ENCODE measurements at regions not wholly inside any gene's neighbourhood (a gene's known extent, or its start where the extent isn't known, plus 50 kb on each side); places are given as distances from the start of the nearest gene placed in this dataset.
"Not testable (repeated sequence)": the region's sequence is repeated elsewhere in the genome, so short reads cannot be mapped to it uniquely, and the experiment has no call there.

GRCh38 chr4:33465565-33465964 lies 2745.4 kb downstream of the PCDH7 start:
- no peak for DNase-seq (ENCODE audit: low read depth)

DNA sequence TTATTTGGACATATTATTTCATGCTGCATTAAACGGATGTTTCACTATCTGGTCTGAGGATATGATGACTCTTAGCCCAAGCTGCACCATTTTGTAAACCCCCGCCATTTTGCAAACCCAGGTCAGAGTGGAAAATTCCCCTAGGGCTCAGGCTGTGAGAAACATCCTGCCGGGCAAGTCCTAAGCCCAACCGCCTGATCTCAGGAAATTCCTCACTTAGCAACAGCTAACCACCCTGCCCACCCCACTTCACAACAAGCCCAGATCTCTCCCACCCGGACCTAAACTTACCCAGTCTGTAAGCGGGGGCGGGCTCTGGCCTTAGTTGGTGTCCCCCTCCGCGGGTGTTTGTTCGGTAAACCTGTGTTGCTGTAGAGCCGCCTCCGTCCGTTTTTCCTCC lies 2747.1 kb downstream of the PCDH7 start:
- no peak for DNase-seq (ENCODE audit: low read depth)

GRCh38 chr4:33470805-33471204 lies 2750.6 kb downstream of the PCDH7 start:
- DNase-seq (ENCODE audit: low read depth), result no peak

DNA sequence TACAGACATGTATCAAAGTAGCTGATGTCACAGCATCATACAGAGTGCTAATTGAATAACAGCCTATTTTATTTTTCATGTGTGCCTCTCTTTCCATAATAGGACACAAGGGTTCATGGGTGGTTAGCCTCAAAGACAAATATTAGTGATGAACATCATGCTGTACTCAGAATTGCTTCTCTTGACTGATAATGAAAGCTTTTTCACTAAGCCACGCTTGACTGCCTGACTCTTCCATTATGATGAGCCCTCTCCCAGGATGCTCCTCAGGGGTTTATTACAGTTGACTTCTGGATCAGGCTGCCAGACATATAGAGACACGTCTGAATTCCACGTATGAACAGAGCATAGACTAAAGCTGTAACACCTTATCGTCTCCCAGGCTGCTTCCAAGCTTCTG lies 2757.5 kb downstream of the PCDH7 start:
- DNase-seq (ENCODE audit: low read depth), result no peak

DNA sequence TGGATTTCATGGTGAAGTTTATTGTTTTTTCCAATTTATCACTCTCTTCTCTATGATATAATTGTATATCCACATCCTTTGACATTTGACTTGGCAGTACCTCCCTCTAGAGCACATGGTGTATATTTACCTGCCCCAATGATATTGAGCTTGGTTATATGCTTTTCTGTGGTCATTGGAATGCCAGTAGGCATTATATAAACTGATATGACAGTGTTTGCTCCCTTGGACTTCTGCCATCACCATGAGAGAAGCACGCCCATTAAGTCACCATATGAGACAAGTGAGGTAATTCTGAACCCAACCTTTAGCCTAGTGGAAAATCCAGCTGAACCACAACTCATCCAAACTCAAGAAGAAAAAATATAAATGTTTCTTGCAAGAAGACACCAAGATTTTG lies 2761.5 kb downstream of the ARAP2 start:
- DNase-seq (ENCODE audit: low read depth), result no peak

DNA sequence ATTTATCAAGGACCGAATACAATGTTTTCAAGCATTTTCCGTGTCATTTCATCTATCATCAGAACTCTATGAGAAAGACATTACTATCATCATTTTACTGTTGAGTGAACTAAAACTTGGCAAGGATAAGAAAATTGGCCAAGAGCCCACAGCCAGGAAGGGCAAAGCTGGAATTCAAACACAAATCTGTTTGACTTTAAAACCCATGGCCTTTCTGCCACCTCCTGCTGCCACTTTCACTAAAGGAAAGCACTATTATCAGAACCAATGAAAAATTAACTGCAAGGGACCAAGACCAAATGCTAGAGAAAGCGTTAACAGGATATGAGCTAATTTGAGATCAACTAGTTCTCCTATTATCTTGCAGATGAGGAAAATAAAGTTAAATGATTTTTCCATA lies 2759.2 kb downstream of the ARAP2 start:
- DNase-seq (ENCODE audit: low read depth), result no peak

DNA sequence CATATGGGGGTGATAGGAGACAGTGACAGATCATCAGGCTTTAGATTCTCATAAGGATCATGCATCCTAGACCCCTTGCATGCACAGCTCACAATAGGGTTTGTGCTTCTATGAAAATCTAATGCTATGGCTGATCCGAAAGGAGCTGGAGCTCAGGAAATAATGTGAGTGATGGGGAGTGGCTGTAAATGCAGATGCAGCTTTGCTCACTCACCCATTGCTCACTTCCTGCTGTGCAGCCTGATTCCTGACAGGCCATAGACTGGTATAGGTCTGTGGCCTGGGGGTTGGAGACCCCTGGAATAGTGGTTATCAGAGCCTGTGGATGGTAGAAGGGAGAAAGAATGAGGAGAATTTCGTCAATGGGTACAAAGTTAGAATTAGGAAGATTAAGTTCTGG lies 2751.1 kb downstream of the ARAP2 start:
- DNase-seq (ENCODE audit: low read depth), result no peak

GRCh38 chr4:33494150-33494549 lies 2750.2 kb downstream of the ARAP2 start:
- DNase-seq (ENCODE audit: low read depth), result no peak

DNA sequence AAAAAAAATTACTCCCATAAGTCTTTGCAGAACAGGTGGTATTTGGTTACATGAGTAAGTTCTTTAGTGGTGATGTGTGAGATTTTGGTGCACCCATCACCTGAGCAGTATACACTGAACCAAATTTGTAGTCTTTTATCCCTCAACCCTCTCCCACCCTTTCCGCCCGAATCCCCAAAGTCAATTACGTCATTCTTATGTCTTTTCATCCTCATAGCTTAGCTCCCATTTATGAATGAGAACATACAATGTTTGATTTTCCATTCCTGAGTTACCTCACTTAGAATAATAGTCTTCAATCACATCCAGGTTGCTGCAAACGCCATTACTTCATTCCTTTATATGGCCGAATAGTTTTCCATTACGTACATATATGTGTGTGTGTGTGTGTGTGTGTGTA lies 2742.7 kb downstream of the ARAP2 start:
- DNase-seq (ENCODE audit: low read depth), result not testable (repeated sequence)

- DNase-seq (ENCODE audit: low read depth), result no peak
Measured at GRCh38 chr4:33512397-33512796, 2731.9 kb downstream of the ARAP2 start.

- DNase-seq (ENCODE audit: low read depth), result no peak
Measured at GRCh38 chr4:33518856-33519255, 2725.5 kb downstream of the ARAP2 start.

DNA sequence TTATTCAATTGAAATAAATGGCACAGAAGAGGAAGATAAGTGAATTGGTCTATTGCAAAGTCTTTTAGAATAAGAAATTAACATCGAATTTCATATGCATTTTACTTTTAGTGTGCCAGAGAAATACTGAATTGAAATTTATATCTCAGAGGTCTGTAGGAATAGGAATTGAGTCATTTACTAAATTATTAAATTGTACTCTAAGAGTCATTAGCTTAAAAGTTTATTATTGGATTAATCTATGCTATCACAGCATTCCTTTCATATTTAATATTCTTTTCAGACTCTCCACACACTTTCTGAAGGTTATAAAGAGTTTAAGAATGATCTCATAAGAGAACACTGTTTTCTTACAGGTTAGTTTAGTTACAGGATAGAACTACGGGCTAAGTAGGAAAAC lies 2711.5 kb downstream of the ARAP2 start:
- DNase-seq (ENCODE audit: low read depth), result no peak

GRCh38 chr4:33536898-33537297 lies 2707.4 kb downstream of the ARAP2 start:
- no peak for DNase-seq (ENCODE audit: low read depth)

DNA sequence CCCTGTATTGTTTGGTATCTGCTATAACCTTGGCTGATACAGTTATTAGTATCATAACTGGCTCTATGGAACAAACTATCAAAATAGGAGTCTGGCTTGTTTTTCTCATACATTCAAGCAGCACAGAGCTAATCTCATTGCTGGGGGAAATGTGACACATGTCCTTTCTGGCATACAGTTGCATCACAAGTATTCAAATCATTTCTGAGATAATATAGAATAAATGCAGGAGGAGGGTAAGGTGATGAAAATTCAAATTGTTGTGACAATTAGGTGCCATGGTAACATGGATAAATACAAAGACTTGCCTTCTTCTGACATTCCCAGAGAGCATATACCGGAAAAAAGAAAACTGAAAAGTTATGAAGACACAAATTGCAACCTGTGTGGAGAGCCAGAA lies 2706.8 kb downstream of the ARAP2 start:
- no peak for DNase-seq (ENCODE audit: low read depth)

DNA sequence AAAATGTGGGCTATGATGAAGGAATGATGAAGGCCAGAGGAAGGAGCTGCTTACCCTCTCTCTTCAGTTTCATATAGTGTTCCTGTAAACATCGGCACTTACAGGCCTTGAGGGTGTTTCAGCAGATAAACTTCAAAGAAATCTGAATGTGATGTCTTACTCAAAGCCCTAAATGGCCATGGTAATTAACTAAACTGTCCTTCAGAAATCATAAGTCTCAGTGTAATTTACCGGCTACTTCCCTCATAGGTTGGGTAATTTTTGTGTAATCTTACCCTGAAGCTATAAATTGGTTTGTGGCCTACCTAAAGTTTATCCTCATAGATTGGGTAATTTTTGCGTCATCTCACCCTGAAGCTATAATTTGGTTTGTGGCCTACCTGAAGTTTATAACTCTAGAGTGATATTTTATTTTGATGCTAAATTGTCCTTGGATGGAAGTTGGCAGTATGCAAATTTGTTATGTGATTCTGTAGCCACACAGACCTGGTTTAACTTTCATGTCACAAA lies 2700.3 kb downstream of the ARAP2 start:
- DNase-seq (ENCODE audit: low read depth), result no peak

DNA sequence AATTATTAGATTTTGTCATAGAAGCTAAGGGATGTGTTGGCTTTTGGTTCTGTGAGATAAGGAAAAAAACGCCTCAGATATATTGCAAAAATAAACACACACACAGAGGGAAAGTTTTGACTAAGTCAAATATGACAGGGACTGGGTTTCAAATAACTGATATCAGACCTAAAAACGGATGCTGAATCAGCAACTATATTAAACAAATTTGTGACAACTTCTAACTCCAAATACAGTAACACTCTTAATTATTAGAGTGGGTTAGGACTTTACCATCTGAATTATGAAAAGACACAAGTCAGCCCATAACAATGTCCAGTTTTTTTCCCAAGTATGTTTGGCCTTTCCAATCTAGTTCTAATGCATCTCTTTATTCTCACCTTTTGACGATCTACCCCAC lies 2693.1 kb downstream of the ARAP2 start:
- no peak for DNase-seq (ENCODE audit: low read depth)

DNA sequence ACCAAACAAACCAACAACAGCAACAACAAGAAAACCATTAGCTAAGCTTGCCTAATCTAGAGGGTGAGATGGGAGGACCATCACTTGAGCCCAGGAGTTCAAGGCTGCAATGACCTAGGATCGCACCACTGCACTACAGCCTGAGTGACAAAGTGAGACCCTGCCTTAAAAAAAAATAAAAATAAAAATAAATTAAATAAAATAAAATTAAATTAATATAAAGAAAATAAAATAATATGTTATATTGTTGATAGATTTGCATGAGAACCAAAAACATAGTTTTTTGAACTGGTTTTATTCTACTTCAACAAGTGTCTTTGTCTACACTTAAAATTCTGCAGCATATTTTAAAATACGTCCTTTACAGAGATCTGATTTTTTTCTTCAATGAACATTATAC lies 2683.1 kb downstream of the ARAP2 start:
- DNase-seq (ENCODE audit: low read depth), result no peak

- DNase-seq (ENCODE audit: low read depth), result no peak
Measured at GRCh38 chr4:33566649-33567048, 2677.7 kb downstream of the ARAP2 start.

DNA sequence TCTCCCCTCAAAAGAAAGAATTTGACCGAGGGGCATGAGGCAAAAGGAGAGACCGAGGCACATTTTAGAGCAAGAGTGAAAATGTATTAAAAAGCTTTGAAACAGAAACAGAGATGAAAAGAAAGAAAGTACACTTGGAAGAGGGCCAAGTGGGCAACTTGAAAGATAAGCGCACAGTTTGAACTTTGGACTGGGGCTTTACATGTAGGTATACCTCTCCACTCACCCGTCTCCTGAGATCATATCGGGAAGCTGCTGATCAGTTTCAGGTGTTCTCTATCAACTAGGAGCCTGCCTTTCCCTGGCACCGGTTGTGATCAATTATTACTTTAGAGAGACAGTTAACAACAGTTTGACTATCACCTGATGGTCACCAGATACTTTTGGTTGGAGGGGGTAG lies 2666.5 kb downstream of the ARAP2 start:
- no peak for DNase-seq (ENCODE audit: low read depth)

DNA sequence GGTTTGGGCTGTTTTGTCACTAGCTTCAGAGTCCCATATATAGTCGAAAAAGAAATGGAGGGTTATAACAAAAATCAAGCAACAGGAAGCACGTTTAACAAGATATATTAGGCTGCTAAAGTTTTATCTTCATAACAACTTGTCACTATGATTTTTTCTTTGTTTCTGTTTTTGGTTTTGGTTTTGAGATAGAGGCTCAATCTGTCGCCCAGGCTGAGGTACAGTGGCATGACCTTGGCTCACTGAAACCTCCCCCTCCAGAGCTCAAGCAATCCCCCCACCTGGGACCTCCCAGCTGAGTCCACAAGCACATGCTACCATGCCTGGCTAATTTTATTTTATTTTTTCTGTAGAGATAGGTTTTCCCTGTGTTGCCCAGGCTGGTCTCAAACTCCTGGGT lies 2664.4 kb downstream of the ARAP2 start:
- no peak for DNase-seq (ENCODE audit: low read depth)

DNA sequence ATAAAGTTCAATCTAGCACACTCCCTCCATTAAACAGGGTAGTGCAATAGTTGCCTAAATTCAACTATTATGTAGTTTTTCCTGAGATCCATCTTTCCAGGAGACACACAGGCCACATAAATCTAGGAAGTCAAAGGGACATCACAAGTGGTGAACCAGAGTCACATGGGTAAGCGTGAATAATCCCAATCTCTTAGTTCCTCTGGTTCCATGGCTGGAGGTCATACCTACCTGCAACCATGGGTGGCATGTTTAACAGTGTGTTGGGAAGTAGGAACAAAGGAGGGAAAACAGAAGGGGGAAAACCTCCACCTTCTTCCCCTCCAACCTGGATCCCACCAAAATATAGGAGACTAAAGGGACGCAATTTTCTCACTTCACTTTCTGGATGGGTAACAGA lies 2651.6 kb downstream of the ARAP2 start:
- no peak for DNase-seq (ENCODE audit: low read depth)

DNA sequence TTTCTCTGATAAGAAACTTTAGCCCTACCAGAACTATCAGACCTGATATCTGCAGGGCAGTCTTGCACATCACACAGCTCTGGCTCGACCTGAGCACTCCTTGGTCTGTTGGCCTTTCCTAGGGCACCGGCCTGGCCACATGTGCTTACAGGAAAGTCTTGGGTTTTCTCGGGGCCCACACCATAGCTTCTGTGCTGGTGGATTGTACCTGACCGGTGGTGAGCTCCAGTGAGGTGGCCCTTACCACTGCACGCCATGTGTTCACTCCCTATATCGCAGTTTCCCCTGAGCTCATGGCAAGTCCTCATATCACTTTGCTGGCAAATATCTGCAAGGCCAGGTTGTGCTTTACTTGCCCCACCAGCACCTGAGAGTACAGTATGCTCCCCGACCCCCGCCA lies 2637.4 kb downstream of the ARAP2 start:
- no peak for DNase-seq (ENCODE audit: low read depth)

GRCh38 chr4:33616121-33616520 lies 2628.2 kb downstream of the ARAP2 start:
- no peak for DNase-seq (ENCODE audit: low read depth)

GRCh38 chr4:33625748-33626147 lies 2618.6 kb downstream of the ARAP2 start:
- no peak for DNase-seq (ENCODE audit: low read depth)

GRCh38 chr4:33626221-33626620 lies 2618.1 kb downstream of the ARAP2 start:
- no peak for DNase-seq (ENCODE audit: low read depth)
